Right lobe of liver (tissue), 6 donors: ENCODE measurements at regions not wholly inside any gene's neighbourhood (a gene's known extent, or its start where the extent isn't known, plus 50 kb on each side); places are given as distances from the start of the nearest gene placed in this dataset.

Experiments
- ATAC-seq, 4 donors: fragments of 200-7000 bp; cut with Tn5 transposase; one replicate each; pipeline ENCODE4 v1.9.1; 2020; ENCODE audit warnings: mild to moderate bottlenecking in 4 of 4, moderate library complexity in 4 of 4
- DNase-seq, 3 donors: peaks; one replicate each; pipeline ENCODE4 v3.0.0-alpha.2; 2020
- H3K27ac ChIP-seq, 3 donors: fragments of 200-600 bp; one replicate each; pipeline ENCODE4 v1.8.0; 2022
- H3K27me3 ChIP-seq, 2 donors: fragments of 200-600 bp; one replicate each; pipeline ENCODE4 v1.8.0; 2022
- H3K36me3 ChIP-seq, 4 donors: fragments of 200-600 bp; sonication (generic) in 1 of 4; one replicate each; pipeline versions ENCODE4 v1.5.1 to v1.8.0; 2017 to 2022; ENCODE audit warnings: control low read depth in 1 of 4
- H3K4me1 ChIP-seq, 4 donors: fragments of 200-600 bp; sonication (generic) in 1 of 4; one replicate each; pipeline versions ENCODE4 v1.5.1 to v1.8.0; 2017 to 2022; ENCODE audit warnings: control low read depth in 1 of 4
- H3K4me3 ChIP-seq, 3 donors: fragments of 200-600 bp; one replicate each; pipeline ENCODE4 v1.8.0; 2022
- H3K9me3 ChIP-seq, 4 donors: fragments of 200-600 bp; sonication (generic) in 1 of 4; one replicate each; pipeline versions ENCODE4 v1.5.1 to v1.8.0; 2017 to 2022; ENCODE audit warnings: control low read depth in 1 of 4
- CTCF ChIP-seq, 4 donors: fragments of 200-600 bp in 3 of 4; fragments of 450-650 bp in 1 of 4; IDR thresholded peaks; one replicate each; pipeline versions ENCODE4 v1.5.1 to v1.8.0; 2016 to 2022; ENCODE audit warnings: antibody characterized with exemption in 4 of 4, mild to moderate bottlenecking in 2 of 4
- POLR2A ChIP-seq: fragments of 450-650 bp; IDR thresholded peaks from one replicate; pipeline ENCODE4 v1.6.1; 2017; ENCODE audit warnings: antibody characterized with exemption, mild to moderate bottlenecking
- WGBS: methylation state at CpG from one replicate; pipeline ENCODE4 v1.1.6; 2018; ENCODE audit warnings: low coverage, low lambda C conversion rate; ENCODE audit not compliant: insufficient coverage; ENCODE audit errors: missing lambda C conversion rate; 5-methylcytosine and 5-hydroxymethylcytosine counted together
- intact Hi-C, 2 donors: fragments of 100-400 bp; cut with DNase I; formaldehyde crosslinking; loops; one replicate each; pipeline versions ENCODE4 v1.11.2 to v1.14.1; 2022
- donor health status: DM: no; HTN: yes; CAD: no.
- donor health status: DM: no; HTN: no; CAD: no.
- donor health status: DM: no; HTN: no; CAD: no.
- donor health status: DM: no; HTN: yes; CAD: no.
- donor health status: DM: no; HTN: yes; CAD: no.

- WGBS = 81% methylated on average over 1 of the region's 1 CpG
- Histone ChIP-seq H3K4me3 (no peak overlapping the region), H3K36me3 (no peaks in the 10 kb centered on the region), H3K27ac (no peak overlapping the region), H3K9me3 (no peaks in the 10 kb centered on the region), H3K4me1 (no peaks in the 10 kb centered on the region), H3K27me3 (peaks cover 0 to under 1% of the 10 kb centered on the region in 2 donors)
- DNase-seq = no peak
- TF ChIP-seq CTCF (IDR thresholded peaks at IDR 0.05) (no peak), POLR2A (no peak)
- intact Hi-C loops = no loop called here
- ATAC-seq = no peak
Observed at GRCh38 chr22:27295605-27296004, 506.0 kb downstream of the MN1 start.

GRCh38 chr22:27296091-27296675 is 505.4 kb downstream of the MN1 start:
- Histone ChIP-seq H3K9me3 (no peaks in the 10 kb centered on the region), H3K4me3 (no peak overlapping the region), H3K27ac (no peak overlapping the region), H3K27me3 (peaks cover 0 to 3% of the 10 kb centered on the region in 2 donors), H3K36me3 (no peaks in the 10 kb centered on the region), H3K4me1 (no peaks in the 10 kb centered on the region)
- DNase-seq (no peak), ATAC-seq (no peak)
- intact Hi-C loops = no loop called here
- 24% methylated on average over 24 of the region's 24 CpGs for WGBS
- no peak for TF ChIP-seq CTCF (IDR thresholded peaks at IDR 0.05)
- TF ChIP-seq POLR2A = no peak

- H3K9me3 ChIP-seq = no peaks in the 10 kb centered on the region
- intact Hi-C loops = no loop called here
- peaks cover 0 to 3% of the 10 kb centered on the region in 2 donors for H3K27me3 ChIP-seq
- TF ChIP-seq POLR2A = no peak
- no peak for TF ChIP-seq CTCF (IDR thresholded peaks at IDR 0.05)
- H3K36me3 ChIP-seq = no peaks in the 10 kb centered on the region
- 53% methylated on average over 6 of the region's 7 CpGs for whole genome bisulfite sequencing
- H3K4me3 ChIP-seq = no peak overlapping the region
- no peak for DNase-seq
- ATAC-seq = no peak
- no peak overlapping the region for H3K27ac ChIP-seq
- H3K4me1 ChIP-seq = no peaks in the 10 kb centered on the region
Observed at GRCh38 chr22:27297125-27297524, 504.4 kb downstream of the MN1 start.

GRCh38 chr22:27298332-27298731 is 503.2 kb downstream of the MN1 start:
- intact Hi-C loops = no loop called here

More at GRCh38 chr22:27298332-27298731, 503.2 kb downstream of the MN1 start:
- Histone ChIP-seq H3K27me3 (peaks cover 0 to 3% of the 10 kb centered on the region in 2 donors), H3K4me1 (no peaks in the 10 kb centered on the region), H3K9me3 (no peaks in the 10 kb centered on the region), H3K27ac (no peak overlapping the region), H3K4me3 (no peak overlapping the region), H3K36me3 (no peaks in the 10 kb centered on the region)
- DNase-seq = no peak
- TF ChIP-seq CTCF (IDR thresholded peaks at IDR 0.05) = no peak
- TF ChIP-seq POLR2A = no peak
- ATAC-seq = no peak
- 8% methylated on average over 7 of the region's 7 CpGs for WGBS
